Endothelial cell of hepatic sinusoid (primary cell): ENCODE measurements at regions not wholly inside any gene's neighbourhood (a gene's known extent, or its start where the extent isn't known, plus 50 kb on each side); places are given as distances from the start of the nearest gene placed in this dataset.

ENCODE experiments used
- in situ Hi-C: cut with HindIII; loops from 2 replicates; pipeline ENCODE4 v1.10.0; 2017; ENCODE audit warnings: low sequenced_read_pairs

- in situ Hi-C loops: no loop called here
Measured at GRCh38 chr12:4137441-4137840, 136.1 kb upstream of the CCND2 start.

DNA sequence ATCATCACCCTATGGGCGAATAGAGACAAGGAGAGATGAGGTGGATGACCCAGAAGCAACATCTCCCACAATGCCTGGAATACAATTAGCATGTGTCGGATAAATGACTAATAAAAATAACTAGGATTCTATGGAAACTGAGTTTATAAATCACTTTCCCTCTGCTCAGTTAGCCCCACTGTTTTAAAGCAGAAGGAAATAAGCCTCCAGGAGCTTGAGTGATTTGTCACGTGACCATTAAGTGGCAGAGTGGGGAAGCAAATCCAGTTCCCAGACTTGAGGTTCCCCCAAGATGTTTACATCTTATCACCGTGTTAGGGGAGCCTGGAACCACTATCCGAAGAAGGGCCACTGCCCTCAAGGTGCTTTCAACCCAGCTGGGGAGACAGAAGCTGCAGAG, 136.5 kb upstream of the CCND2 start:
- in situ Hi-C loops: no loop called here

DNA sequence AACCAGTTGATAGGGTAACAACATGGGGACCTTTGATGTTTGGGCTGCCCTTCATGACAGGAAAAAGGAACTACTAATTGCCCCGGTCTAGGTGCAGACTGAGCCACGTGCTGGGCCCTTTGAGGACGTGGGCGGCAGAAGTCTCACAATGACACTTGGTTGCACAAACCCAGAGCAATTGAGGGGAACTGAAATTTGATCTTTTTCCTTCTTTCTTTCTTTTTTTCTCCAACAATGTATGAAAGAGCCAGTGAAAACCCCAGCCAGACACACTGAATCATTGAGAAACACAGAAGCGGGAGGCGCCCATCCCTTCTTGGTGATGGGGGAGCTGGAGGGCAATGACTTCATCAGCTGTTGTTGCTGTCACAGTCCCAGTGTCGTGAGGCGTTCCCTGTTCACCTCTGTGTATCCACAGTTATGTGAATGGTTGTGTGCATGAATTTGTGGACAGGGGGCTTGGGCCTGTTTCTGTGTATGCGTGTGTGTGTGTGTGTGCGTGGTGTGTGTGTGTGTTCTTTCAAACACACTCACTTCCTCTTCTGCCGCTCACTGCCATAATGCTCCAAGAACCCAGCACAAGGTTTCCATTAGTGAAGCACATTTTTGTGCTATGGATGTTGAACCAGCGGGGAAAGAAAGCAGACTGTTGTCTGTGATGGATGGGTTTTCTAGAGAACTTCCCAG, 137.5 kb upstream of the CCND2 start:
- in situ Hi-C loops: no loop called here

GRCh38 chr12:4134448-4135263, 138.9 kb upstream of the CCND2 start:
- in situ Hi-C loops: no loop called here

DNA sequence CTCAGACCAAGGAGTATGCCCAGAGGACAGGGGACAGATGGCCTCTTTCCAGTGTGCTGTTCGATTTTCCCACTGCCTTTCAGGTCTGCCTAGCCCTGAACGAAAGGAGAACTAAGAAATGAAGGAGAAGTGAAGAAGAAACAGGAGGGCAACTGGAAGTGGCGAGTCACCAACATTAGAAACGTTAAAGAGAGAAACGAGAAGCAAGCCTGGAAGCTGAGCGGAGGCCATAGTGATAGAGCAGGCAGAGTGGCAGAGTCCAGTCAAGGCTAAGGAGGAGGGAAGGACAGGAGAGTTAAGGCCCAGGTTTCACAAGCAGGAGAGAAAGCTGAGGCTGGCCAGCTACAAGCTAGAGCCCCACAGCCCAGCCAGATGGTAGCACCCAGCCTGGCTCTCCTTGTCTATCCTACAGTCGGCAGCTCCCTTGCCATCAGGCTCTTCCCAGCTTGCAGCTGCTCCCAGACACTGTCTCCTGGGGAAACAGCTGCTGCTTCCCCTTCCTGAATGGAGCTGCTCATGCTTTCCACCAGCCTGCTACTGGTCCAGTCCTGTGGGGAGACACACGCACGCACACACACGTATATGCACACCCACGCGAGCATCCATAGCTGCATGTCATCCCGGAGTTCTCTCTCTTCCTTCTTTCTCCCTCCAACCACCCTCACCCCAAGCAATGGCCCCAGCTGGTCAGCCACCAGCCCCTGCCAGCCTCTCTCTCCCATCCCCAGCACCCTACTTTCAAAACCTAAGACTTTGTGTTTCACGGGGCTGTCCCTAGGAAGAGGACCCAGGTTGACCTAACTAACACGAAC, 139.7 kb upstream of the CCND2 start:
- in situ Hi-C loops: no loop called here

DNA sequence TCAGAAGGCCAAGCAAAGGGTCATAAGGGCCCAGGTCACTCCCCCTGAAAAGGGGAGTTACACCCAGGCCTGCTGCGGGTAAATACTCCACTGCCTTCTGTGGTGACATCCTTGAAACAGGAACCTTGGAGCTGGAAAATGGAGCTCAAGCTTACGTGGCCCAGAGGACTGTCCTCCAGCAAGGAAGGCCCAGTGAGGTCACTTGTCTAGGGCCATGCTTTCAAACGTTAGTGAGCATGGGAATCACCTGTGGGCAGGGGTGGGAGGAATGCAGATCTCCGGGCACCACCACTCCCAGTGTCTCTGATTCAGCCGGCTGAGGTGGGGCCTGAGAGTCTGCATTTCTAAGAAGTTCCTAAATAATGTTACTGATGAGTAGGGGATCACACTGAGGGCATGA, 140.5 kb upstream of the CCND2 start:
- in situ Hi-C loops: no loop called here

DNA sequence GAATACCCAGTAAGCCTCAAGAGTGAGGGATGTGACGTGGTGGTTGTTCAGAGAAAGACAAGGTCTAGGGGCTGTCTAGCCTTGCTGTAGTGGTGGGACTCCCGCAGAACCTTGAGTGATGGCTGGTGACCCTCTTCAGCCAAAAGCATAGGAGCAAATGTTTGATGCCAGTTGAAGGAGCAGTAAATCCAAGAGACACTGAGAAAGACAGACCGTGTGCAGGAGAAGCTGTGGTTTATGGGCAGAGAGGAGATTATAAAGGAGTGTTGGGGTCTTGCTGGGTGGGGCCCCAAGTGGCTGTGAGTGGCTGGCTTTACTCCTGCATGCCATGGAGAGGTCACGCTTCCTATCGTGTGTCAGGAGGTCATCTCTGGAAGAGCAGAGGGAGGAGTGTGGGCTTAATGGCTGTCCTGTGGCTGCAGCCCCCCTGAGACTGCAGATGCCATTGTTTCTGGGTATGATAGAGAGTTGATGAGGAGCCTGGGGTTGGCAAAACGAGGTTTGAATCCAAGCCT, 152.0 kb upstream of the CCND2 start:
- in situ Hi-C loops: no loop called here

DNA sequence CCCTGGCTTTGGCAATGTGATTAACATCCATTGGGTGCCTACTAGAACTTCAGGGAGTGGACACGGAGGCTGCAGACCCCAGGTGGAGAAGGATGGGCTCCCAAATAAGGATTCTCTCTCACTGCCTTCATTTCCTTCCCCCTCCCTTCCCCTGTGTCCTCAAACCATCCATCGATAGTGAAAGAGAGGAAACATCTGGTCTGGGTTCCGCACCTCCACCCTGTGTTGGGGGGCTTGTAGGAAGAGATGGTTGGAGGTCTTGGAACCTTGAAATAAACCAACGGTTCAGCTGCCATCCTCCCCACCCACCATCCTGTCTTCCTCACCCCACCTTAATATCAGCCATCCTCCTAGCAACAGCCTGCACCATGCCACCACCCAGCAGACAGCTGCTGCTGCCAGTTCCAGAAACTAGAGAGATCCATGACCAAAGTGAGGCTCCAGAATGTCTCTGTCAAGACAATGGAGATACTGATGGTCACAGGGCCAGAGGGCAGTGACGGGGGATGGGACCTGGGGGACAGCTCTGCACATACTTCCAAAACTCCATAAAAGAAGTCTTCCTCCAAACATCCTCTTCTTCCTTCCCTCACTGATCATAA, 153.1 kb upstream of the CCND2 start:
- in situ Hi-C loops: no loop called here

- in situ Hi-C loops: no loop called here
Measured at GRCh38 chr12:4119157-4119761, 154.3 kb upstream of the CCND2 start.

DNA sequence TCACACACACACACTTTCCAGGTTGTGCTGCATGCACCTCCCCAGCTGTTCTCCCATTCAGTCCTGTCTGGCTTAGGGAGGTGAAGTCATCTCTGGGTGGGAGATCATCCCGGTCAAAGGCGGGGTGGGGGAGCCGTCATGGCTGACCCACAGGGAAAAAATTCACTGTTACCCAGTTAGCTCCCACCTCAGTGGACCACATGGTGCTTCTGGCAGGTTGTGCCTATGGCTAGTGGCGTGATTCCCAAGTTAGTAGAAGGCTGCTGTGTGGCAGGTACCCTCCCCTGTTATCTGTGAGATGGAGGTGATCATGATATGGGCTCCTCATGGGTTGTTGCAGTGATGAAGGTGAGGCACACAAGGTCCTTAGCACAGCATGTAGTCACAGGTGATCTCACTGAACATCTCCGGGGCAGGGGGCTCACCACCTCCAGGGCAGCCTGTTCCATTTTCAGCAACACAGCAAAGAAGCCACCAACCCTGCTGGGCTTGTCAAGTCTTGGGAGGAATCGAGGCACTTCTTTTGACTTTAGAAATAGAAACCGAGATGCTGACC, 154.9 kb upstream of the CCND2 start:
- in situ Hi-C loops: no loop called here

- in situ Hi-C loops: no loop called here
Measured at GRCh38 chr12:4118017-4118510, 155.5 kb upstream of the CCND2 start.

- in situ Hi-C loops: no loop called here
Measured at GRCh38 chr12:4117386-4118016, 156.1 kb upstream of the CCND2 start.

GRCh38 chr12:4116251-4117111, 157.1 kb upstream of the CCND2 start:
- in situ Hi-C loops: no loop called here

DNA sequence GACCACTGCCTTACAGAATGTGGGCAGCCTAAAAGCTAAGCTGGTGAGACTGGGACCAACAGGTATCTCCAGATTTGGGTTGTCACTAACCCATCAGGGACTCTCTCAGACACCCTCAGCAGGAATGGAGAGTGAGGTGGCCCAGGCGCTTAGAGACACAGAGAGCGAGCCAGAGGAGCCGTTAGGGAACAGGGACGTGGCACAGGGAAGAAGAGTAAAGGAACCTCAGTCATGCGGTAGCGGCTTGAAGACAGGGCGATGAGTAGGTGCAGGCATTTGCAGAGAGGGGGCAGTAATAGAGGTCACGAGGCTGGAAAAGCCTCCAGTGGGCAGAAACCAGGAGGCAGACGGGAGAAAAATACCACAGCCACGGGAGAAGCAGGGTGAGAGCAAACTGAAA, 158.0 kb upstream of the CCND2 start:
- in situ Hi-C loops: no loop called here

DNA sequence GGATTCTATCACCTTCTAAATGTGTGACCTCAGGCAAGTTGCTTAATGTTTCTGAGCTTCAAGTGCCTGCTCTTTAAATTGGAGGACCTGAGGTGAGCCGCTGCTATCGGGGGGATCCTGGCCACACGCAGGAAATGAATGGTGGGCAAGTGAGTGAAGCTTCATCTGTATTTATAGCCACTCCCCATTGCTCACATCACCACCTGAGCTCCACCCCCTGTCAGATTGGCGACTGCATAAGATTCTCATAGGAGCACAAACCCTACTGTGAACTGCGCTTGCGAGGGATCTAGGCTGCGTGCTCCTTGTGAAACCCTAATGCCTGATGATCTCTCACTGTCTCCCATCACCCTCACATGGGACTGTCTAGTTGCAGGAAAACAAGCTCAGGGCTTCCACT, 158.6 kb upstream of the CCND2 start:
- in situ Hi-C loops: loop anchor here (5.0 kb wide), 1 partner anchor 52 kb away; no protein-coding TSS in a partner anchor

- in situ Hi-C loops: loop anchor here (5.0 kb wide), 1 partner anchor 54 kb away; no protein-coding TSS in a partner anchor
Measured at GRCh38 chr12:4112734-4113325, 160.7 kb upstream of the CCND2 start.

DNA sequence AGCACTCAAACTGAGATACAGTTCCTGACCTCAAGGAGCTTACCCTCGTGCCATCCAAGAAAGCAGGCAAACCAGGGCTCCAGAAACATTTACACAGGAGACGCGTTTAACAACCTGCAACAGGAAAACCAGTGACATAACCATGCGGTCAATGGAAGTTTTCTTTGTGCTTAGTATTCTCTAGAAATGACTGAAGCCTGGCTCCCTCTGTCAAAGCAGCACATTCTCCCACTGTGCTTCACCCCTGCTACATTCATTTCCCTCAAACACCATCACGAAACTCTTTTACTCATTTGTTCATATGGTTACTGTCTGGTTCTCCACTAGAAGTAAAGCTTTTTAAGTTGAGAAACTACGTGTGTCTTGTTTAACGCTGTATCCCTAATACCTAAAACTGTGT, 161.3 kb upstream of the CCND2 start:
- in situ Hi-C loops: loop anchor here (5.0 kb wide), 1 partner anchor 55 kb away; no protein-coding TSS in a partner anchor

DNA sequence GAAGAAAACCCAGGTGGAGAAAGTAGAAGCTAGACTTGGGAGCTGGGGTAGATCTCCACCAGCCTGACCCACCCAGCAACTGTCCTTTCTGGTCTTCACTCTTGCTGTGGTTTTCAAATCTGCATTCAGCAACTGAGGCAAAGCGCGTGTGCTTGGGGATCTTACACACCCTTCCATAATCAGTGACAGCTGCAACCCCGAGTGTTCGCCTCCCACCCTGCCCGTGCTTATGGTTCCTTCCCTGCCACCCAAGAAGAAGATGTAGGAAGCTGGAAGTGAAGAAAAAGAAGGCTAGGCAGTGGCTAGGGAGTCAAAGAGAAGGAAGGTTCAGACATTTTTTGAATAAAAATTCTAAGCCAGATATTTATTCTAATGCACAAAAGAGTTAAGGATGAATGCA, 162.6 kb upstream of the CCND2 start:
- in situ Hi-C loops: loop anchor here (5.0 kb wide), 1 partner anchor 56 kb away; no protein-coding TSS in a partner anchor
